ENCODE measurements at regions not wholly inside any gene's neighbourhood (a gene's known extent, or its start where the extent isn't known, plus 50 kb on each side); places are given as distances from the start of the nearest gene placed in this dataset.

DNA sequence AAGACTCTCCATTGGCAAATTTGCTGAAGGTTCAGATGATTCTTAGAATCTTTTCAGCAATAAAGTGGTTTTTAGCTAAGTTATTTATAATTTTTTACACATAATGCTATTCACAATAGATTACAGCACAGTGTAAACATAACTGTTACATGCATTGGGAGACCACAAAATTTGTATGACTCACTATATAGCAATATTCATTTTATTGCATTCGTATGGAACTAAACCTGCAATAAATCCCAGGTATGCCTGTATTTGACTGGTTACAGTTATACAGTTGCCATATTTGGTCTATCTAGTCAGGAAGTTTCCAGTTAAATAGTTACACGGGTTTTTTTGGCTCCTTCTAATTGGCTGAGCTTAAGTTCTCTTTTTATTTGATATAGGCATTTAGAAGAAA is 220.8 kb downstream of the MRPS30 start:
- no peak overlapping the region for H3K4me3 ChIP-seq (ENCODE audit: low read depth, low read length)
- no peak for DNase-seq (ENCODE audit: low read depth)
- TF ChIP-seq CTCF (IDR thresholded peaks at IDR 0.05; ENCODE audit: insufficient read depth, low read length): no peak

DNA sequence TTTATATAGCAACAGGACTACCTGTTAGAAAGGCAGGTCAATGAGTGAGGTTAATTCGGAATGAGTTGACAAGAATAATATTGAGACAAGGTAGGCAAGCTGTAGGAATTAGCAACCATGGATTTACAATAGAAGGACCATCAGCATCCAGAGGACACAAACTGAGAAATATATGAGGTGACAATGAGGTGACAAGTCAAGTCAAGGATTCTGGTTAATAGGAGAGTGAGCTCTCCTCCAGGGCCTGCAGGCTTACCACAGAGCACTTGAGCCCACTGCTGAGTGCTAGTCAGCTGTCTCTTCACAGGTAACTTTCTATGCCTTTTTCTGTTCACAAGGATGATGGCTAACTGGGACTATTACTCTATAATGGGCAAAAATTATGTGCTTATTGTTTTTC is 227.2 kb downstream of the MRPS30 start:
- no peak for TF ChIP-seq CTCF (IDR thresholded peaks at IDR 0.05; ENCODE audit: insufficient read depth, low read length)
- DNase-seq (ENCODE audit: low read depth): no peak
- no peak overlapping the region for H3K4me3 ChIP-seq (ENCODE audit: low read depth, low read length)

GRCh38 chr5:45037927-45038326 is 229.2 kb downstream of the MRPS30 start:
- no peak for TF ChIP-seq CTCF (IDR thresholded peaks at IDR 0.05; ENCODE audit: insufficient read depth, low read length)
- DNase-seq (ENCODE audit: low read depth): no peak
- no peak overlapping the region for H3K4me3 ChIP-seq (ENCODE audit: low read depth, low read length)

DNA sequence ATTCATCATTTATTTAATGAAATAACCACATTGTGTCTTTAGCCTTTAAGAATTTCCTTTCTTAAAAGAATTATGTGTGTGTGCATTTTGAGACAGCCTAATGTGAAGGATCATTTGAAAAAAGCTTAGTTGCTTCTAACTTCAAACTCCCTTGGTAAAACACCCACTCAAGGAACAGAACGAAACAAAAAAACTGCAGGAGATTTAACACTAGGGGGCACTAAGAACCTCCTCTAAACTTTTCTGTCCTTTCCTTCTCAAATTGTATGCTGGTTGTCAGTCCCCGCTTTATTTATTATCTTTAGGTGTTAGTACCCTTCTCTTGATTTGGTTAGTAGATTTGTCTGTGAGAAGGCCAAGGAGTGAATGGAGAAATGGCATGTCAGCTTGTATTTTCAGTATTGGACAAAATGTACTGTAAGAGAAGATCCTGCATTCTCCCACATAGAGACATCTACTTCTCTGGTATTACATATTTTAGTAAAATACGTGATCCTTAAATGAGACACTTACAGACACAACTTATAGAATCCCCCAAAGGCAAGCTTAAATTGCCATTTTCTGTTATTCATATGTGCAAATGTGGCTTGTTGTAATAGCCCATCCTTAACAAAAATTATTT is 229.7 kb downstream of the MRPS30 start:
- TF ChIP-seq CTCF (IDR thresholded peaks at IDR 0.05; ENCODE audit: insufficient read depth, low read length): peak; percentile 35

DNA sequence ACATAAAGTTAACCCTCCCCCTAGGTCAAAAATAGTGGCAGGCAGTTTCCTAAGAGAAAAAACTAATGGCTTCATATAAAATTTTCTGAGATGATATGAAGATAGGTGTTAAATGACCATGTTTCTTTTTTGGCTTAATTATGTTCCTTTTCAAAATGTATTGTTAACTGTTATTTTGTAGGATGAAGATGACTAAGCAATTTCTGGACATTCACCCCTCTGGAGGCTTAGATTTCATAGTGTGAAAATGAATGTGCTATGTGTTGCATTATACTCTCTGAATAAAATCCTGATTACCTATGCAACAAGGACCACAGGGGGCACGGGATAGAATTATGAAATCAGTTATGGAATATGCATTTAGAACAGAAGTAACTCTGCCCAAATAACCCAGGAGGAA is 233.5 kb downstream of the MRPS30 start:
- DNase-seq (ENCODE audit: low read depth): no peak
- no peak overlapping the region for H3K4me3 ChIP-seq (ENCODE audit: low read depth, low read length)
- TF ChIP-seq CTCF (IDR thresholded peaks at IDR 0.05; ENCODE audit: insufficient read depth, low read length): no peak

More for the DNA sequence above, 229.7 kb downstream of the MRPS30 start:
- H3K4me3 ChIP-seq (ENCODE audit: low read depth, low read length): no peak overlapping the region
- peak; percentile 4 for DNase-seq (ENCODE audit: low read depth)

DNA sequence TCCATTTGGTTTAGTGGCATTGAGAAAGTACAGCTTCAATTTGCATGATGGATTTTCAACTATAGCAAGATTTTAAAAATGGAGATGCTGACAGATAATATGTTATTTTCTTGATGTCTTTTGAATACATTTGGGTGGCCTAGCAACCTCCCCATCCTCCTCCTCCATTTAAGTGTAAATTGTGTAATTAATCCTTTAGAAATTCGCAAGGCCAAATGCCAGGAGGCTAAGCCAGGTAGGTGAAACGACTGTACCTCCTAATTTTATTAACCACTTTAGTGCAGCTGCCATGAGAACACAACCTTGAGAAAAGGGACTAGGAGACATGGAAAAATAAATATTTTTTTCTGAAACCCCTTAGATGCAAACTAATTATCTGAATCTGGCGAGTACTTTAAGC is 248.8 kb downstream of the MRPS30 start:
- DNase-seq (ENCODE audit: low read depth): no peak
- TF ChIP-seq CTCF (IDR thresholded peaks at IDR 0.05; ENCODE audit: insufficient read depth, low read length): no peak
- no peak overlapping the region for H3K4me3 ChIP-seq (ENCODE audit: low read depth, low read length)

- H3K4me3 ChIP-seq (ENCODE audit: low read depth, low read length): no peak overlapping the region
- no peak for TF ChIP-seq CTCF (IDR thresholded peaks at IDR 0.05; ENCODE audit: insufficient read depth, low read length)
- DNase-seq (ENCODE audit: low read depth): no peak
Measured at GRCh38 chr5:45060724-45061123, 252.0 kb downstream of the MRPS30 start.

All from fibroblast of the aortic adventitia (primary cell).